ENCODE measurements at regions not wholly inside any gene's neighbourhood (a gene's known extent, or its start where the extent isn't known, plus 50 kb on each side); places are given as distances from the start of the nearest gene placed in this dataset.
A peak's percentile ranks its signal among the peaks of the same experiment; 100 is the strongest.

DNA sequence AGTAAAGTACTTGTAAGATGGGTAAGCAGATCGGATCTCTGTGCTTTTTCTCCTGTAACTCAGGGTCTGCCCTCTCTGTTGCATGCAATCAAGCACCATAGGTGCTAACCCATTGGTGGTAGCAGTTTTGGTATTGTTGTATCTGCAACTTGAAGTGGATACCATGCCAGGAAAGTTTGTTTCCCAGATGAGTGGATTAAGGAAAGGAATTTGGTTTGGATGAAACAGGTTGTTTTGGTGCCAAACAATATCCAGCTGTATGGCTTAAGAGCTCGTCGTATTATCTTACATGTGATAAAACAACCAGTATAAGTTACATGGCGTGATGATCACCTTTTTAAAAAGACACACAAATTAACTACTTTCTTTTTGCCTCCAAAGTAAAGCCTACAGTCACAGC lies 280.9 kb upstream of the TENM3 start:
- no peak overlapping the region for H2AFZ ChIP-seq (ENCODE audit: low read depth)
- H3K9ac ChIP-seq: no peak overlapping the region
- H3K27me3 ChIP-seq (ENCODE audit: insufficient read depth, low read depth): no peaks in the 10 kb centered on the region
- no peaks in the 10 kb centered on the region for H3K79me2 ChIP-seq (ENCODE audit: insufficient read depth, low read depth)
- no peak overlapping the region for H3K27ac ChIP-seq
- H3K4me3 ChIP-seq (IDR thresholded peaks at IDR 0.05; ENCODE audit: insufficient read depth, low read depth, low read length): no peak overlapping the region
- H4K20me1 ChIP-seq (ENCODE audit: insufficient read depth): no peaks in the 10 kb centered on the region
- no peak overlapping the region for H3K4me2 ChIP-seq
- TF ChIP-seq, protein P1, sequence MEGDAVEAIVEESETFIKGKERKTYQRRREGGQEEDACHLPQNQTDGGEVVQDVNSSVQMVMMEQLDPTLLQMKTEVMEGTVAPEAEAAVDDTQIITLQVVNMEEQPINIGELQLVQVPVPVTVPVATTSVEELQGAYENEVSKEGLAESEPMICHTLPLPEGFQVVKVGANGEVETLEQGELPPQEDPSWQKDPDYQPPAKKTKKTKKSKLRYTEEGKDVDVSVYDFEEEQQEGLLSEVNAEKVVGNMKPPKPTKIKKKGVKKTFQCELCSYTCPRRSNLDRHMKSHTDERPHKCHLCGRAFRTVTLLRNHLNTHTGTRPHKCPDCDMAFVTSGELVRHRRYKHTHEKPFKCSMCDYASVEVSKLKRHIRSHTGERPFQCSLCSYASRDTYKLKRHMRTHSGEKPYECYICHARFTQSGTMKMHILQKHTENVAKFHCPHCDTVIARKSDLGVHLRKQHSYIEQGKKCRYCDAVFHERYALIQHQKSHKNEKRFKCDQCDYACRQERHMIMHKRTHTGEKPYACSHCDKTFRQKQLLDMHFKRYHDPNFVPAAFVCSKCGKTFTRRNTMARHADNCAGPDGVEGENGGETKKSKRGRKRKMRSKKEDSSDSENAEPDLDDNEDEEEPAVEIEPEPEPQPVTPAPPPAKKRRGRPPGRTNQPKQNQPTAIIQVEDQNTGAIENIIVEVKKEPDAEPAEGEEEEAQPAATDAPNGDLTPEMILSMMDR (conservative IDR thresholded peaks at IDR 0.05; ENCODE audit: low read depth, low read length): no peak
- H3K4me1 ChIP-seq (ENCODE audit: low read depth, poor library complexity, severe bottlenecking): peaks cover 24% of the 10 kb centered on the region
- H3K36me3 ChIP-seq (ENCODE audit: insufficient read depth): no peaks in the 10 kb centered on the region

DNA sequence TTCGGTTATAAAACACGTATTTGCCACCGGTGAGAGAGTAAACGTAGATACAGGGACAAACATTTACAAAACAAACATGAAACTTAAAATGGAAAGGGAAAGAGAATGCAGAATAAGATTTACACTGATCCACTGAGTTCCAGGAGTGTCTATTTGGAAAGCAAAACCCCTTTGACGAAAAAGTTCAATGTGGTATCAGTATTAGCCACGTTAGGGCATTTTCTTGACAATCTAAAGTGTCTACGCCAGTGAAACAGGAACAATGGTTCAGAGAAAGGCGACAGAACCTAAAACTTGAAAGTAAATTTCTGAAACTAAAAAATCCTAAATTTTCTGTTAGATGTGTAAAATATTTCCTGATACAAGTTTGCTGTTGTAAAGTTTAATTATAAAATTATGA lies 278.5 kb upstream of the TENM3 start:
- H3K4me1 ChIP-seq (ENCODE audit: low read depth, poor library complexity, severe bottlenecking): peaks cover 30% of the 10 kb centered on the region
- H3K9ac ChIP-seq: no peak overlapping the region
- no peaks in the 10 kb centered on the region for H3K79me2 ChIP-seq (ENCODE audit: insufficient read depth, low read depth)
- H4K20me1 ChIP-seq (ENCODE audit: insufficient read depth): no peaks in the 10 kb centered on the region
- no peak overlapping the region for H3K4me3 ChIP-seq (IDR thresholded peaks at IDR 0.05; ENCODE audit: insufficient read depth, low read depth, low read length)
- TF ChIP-seq, protein P1 (conservative IDR thresholded peaks at IDR 0.05; ENCODE audit: low read depth, low read length): no peak
- H3K27me3 ChIP-seq (ENCODE audit: insufficient read depth, low read depth): no peaks in the 10 kb centered on the region
- H3K36me3 ChIP-seq (ENCODE audit: insufficient read depth): no peaks in the 10 kb centered on the region
- H3K4me2 ChIP-seq: no peak overlapping the region
- no peak overlapping the region for H2AFZ ChIP-seq (ENCODE audit: low read depth)
- no peak overlapping the region for H3K27ac ChIP-seq

DNA sequence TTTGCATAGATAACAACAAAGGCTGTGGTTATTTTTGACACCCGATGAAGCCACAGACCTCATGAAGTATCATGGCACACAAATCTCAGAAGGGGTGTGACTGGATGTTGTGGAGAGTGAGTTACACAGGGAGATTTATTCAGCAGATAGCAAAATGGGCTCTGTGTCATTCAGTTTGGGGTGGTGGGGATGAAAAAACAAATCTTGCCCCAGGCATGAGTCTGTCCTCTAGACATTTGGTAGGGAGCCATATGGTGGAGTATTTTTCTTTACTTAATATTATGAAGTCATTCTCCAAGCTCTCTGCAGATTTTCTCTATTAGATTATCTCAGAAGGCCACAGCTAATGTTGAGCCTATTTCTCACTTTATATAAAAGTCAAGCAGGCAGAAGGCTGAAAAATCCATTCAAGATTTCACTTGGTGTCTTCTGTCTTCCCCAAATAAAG lies 277.1 kb upstream of the TENM3 start:
- peak overlapping the region; percentile 6; the same call in 1 of the 2 replicates for H2AFZ ChIP-seq (ENCODE audit: low read depth)
- no peaks in the 10 kb centered on the region for H3K27me3 ChIP-seq (ENCODE audit: insufficient read depth, low read depth)
- peak overlapping the region; percentile 48 for H3K4me2 ChIP-seq
- no peaks in the 10 kb centered on the region for H3K36me3 ChIP-seq (ENCODE audit: insufficient read depth)
- peaks cover 44% of the 10 kb centered on the region for H3K4me1 ChIP-seq (ENCODE audit: low read depth, poor library complexity, severe bottlenecking)
- no peaks in the 10 kb centered on the region for H3K79me2 ChIP-seq (ENCODE audit: insufficient read depth, low read depth)
- H3K27ac ChIP-seq: no peak overlapping the region; the same call in 1 of the 2 replicates
- no peak overlapping the region for H3K4me3 ChIP-seq (IDR thresholded peaks at IDR 0.05; ENCODE audit: insufficient read depth, low read depth, low read length)
- TF ChIP-seq, protein P1 (conservative IDR thresholded peaks at IDR 0.05; ENCODE audit: low read depth, low read length): no peak
- H4K20me1 ChIP-seq (ENCODE audit: insufficient read depth): no peaks in the 10 kb centered on the region
- no peak overlapping the region for H3K9ac ChIP-seq

DNA sequence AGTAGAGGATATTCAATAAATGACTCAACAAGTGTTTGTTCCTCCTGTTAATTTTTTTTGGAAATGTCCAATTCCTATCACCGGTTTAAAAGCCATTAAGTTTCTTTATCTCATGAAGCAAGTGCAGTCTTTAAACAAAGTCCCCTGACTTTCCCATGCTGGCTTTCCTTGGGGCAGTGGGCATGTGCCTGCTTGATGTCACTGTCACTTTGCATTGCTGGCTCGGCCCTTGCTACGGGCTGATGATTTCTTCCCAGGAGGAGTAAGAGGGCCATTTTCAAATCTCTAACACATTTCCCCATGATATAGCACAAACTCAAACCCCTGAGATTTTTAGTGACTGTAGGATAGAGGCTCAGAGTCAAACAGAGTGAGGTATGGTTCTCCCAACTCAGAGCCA lies 275.8 kb upstream of the TENM3 start:
- no peaks in the 10 kb centered on the region for H3K27me3 ChIP-seq (ENCODE audit: insufficient read depth, low read depth)
- no peak overlapping the region for H3K9ac ChIP-seq
- TF ChIP-seq, protein P1 (conservative IDR thresholded peaks at IDR 0.05; ENCODE audit: low read depth, low read length): no peak
- no peak overlapping the region for H2AFZ ChIP-seq (ENCODE audit: low read depth)
- no peak overlapping the region for H3K4me2 ChIP-seq
- H3K27ac ChIP-seq: no peak overlapping the region
- H3K79me2 ChIP-seq (ENCODE audit: insufficient read depth, low read depth): no peaks in the 10 kb centered on the region
- peaks cover 49% of the 10 kb centered on the region for H3K4me1 ChIP-seq (ENCODE audit: low read depth, poor library complexity, severe bottlenecking)
- H3K36me3 ChIP-seq (ENCODE audit: insufficient read depth): no peaks in the 10 kb centered on the region
- no peak overlapping the region for H3K4me3 ChIP-seq (IDR thresholded peaks at IDR 0.05; ENCODE audit: insufficient read depth, low read depth, low read length)
- no peaks in the 10 kb centered on the region for H4K20me1 ChIP-seq (ENCODE audit: insufficient read depth)

Measured in KMS-11 (cell line).